IPS-NIHi11 (cell line): ENCODE measurements at regions not wholly inside any gene's neighbourhood (a gene's known extent, or its start where the extent isn't known, plus 50 kb on each side); places are given as distances from the start of the nearest gene placed in this dataset.
"Not testable (repeated sequence)": the region's sequence is repeated elsewhere in the genome, so short reads cannot be mapped to it uniquely, and the experiment has no call there.

Source experiments
- DNase-seq: peaks from one replicate; pipeline ENCODE4 v3.0.0; 2012; ENCODE audit warnings: mixed read lengths, low spot score

DNA sequence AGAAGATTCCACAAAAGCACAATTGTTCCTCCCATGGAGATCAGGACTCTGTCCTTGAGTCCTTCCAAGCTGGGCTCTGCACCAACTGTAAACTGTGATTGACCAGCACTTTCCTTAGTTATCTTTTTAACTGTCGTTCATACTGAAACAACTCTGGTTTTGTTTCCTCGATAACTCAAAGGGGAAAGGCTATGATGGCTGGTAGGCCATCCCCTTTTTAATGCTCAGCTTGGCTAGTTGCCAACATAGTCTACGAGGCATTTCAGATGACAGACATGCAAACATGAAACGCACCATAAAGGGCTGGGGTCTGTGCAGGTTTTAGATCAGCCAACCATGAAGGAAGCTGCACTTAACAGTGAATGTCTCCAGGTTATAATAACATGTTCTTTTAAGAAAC is 497.1 kb upstream of the ARID1B start:
- DNase-seq: no peak

GRCh38 chr6:156279261-156279969 is 497.8 kb upstream of the ARID1B start:
- DNase-seq: no peak

- no peak for DNase-seq
Observed at GRCh38 chr6:156273065-156273711, 504.0 kb upstream of the ARID1B start.

DNA sequence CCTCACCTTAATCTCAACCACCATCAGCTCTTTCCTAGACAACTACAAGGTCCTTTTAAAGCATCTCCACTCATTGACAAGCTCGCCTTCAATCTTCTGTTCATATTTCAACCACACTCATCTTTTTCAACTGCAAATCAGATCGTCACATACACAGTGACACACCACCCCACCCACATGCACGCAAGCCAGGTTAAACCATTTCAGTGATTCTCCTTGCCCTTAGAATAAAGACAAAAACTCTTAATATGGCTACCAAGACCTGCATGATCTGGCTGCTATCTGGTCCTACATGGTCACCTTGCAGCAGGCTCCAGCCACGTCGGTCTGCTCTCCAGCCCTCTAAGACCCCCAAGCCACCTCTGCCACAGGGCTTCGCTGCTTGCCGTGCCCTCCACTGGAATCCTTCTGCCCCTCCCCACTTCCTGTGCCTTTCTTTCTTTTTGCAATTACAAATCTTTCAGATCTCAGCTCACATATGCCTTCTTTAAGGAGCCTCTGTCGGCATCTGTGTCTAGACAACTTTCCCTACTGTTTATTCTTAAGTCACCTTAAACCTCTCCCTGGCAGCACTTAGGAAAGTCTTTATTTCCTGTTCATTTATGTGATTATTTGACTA is 507.3 kb upstream of the ARID1B start:
- DNase-seq: no peak

DNA sequence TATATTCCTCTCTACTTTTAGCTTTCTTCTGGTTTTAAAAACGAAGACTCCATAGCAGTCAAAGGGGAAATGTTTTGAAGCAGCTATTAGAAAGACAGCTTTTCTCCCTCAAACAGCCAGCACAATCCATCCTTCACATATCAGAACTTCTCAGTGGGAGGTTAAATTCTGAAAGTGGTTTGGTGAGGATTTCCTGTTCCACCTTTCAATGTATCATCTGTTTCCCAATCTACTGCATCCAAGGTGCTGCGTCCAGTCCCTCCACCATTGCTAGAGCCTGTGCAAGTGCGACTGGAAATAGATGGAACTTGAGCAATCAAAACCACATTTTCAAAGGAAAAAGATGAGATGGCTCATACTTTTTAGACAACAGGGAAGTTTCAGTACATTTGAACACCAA is 508.3 kb upstream of the ARID1B start:
- no peak for DNase-seq

DNA sequence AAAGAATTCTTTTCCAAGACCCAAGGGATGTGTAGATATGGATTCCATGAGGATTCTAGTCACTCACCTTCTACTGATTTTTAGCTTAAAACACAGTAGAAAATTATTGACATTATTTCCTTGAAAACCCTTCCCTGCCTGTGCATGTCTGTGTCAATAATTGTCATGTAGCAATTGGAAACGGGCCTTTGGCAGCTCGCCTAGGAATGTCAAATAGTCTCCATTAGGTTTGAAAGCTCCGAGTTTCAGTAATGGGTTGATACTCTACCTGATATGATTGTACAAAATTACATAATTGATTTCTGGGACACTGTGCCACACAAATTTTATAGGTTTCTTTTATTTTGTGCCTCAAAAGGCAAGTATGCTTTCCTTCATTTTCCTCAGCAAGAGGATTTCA is 515.2 kb upstream of the ARID1B start:
- DNase-seq: no peak

GRCh38 chr6:156260815-156261214 is 516.4 kb upstream of the ARID1B start:
- no peak for DNase-seq

- no peak for DNase-seq
Observed at GRCh38 chr6:156258981-156259380, 518.2 kb upstream of the ARID1B start.

DNA sequence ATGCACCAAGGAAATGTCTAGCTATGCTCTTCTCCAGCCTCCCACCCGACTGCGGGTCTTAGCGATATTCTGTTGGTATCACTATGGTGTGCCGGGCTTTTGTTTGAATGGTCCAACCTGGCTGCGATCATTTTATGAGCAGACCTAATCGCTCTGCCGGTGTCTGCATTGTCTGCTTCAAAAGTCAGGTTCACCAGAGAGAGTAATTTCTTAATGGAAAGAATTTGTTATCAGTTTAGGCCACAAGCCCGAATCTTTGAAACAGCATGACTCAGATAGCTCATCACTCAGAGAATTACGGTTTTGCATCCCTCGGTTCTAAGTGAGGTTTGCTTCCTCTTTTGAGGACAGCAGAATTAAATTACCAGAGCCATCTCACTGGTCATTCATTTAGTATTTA is 521.0 kb upstream of the ARID1B start:
- DNase-seq: no peak

GRCh38 chr6:156254240-156254639 is 522.9 kb upstream of the ARID1B start:
- DNase-seq: no peak

- DNase-seq: no peak
Observed at GRCh38 chr6:156250593-156250992, 526.6 kb upstream of the ARID1B start.

GRCh38 chr6:156242206-156242605 is 535.0 kb upstream of the ARID1B start:
- no peak for DNase-seq

GRCh38 chr6:156231026-156231765 is 546.0 kb upstream of the ARID1B start:
- DNase-seq: no peak

GRCh38 chr6:156219973-156220372 is 557.2 kb upstream of the ARID1B start:
- no peak for DNase-seq

DNA sequence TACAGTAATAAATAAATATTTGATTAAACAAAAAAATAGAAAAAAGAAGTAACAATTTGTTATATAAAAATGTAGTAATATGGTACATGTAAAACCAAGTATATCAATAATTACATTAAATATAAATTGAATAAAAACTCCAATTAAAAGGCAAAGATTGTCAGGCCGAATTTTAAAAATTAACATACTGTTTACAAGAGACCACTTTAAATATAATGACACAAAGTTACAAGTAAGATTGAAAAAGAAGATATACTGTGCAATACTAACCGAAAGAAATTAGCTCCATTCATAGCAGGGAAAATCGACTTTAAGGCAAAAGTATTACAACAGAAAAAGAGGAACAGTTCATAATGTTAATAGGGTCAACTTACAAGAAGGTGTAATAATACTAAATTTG is 571.5 kb upstream of the ARID1B start:
- no peak for DNase-seq

DNA sequence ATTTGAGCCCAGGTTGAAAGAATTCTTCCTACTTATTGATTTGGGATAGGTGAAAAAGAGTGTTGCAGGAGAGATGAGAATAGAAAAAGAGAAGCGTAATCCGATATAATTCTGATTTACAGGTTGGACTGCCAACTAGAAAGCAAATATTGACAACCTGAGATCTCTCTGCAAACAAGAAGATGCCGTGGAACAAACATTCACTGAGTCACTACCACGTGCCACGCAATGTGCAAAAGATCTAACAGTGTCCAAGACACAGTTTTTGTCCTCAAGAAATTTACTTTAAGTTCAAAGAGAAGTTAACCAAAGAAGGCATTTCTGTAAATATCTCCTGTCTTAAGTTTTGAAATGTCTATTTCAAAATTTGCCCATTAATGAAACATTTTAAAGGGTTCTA is 578.0 kb upstream of the ARID1B start:
- no peak for DNase-seq

- DNase-seq: no peak
Observed at GRCh38 chr6:156197513-156197912, 579.7 kb upstream of the ARID1B start.

GRCh38 chr6:156194981-156195380 is 582.2 kb upstream of the ARID1B start:
- DNase-seq: no peak

DNA sequence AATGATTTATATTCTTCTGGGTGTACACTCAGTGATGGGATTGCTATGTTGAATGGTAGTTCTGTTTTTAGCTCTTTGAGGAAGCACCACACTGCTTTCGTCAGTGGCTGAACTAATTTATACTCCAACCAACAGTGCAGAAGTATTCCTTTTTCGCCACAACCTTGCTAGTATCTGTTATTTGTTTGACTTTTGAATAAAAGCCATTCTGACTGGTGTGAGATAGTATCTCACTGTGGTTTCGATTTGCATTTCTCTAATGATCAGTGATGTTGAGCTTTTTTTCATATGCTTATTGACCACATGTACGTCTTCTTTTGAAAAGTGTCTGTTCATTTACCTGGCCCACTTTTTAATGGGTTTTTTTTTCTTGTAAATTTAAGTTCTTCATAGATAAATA is 583.8 kb upstream of the ARID1B start:
- DNase-seq: no peak

DNA sequence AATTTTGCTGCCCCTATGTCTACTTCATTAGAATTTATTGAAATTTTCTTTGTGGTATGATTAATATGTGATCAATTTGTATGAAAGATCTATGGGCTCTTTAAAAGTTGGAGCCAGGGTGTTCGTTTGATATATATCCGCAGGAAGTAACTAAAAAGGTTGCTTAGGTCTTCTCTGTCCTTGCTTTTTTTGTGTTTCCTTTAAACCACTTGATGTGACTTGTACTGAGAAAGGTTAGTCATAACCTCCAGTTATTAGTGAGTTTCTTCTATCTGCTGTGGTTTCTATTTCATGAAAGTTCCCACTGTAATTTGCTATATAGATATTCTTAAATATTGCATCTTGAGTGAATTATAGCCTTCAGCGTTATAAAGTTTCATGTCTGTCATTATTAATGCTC is 585.3 kb upstream of the ARID1B start:
- no peak for DNase-seq

DNA sequence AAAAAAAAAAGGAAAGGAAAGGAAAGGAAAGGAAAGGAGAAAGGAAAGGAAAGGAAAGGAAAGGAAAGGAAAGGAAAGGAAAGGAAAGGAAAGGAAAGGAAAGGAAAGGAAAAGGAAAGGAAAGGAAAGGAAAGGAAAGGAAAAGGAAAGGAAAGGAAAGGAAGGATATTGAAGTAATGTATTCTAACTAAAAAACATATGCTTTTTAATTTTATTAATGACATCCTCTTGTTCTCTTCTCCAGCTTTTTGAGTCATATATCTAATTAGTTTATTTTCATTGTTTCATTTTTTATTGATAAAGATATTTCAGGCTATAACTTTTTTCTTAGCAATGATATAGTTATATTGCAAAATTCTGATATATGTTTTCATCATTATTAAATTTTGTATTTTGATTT is 585.8 kb upstream of the ARID1B start:
- not testable (repeated sequence) for DNase-seq

GRCh38 chr6:156190270-156190669 is 586.9 kb upstream of the ARID1B start:
- no peak for DNase-seq

DNA sequence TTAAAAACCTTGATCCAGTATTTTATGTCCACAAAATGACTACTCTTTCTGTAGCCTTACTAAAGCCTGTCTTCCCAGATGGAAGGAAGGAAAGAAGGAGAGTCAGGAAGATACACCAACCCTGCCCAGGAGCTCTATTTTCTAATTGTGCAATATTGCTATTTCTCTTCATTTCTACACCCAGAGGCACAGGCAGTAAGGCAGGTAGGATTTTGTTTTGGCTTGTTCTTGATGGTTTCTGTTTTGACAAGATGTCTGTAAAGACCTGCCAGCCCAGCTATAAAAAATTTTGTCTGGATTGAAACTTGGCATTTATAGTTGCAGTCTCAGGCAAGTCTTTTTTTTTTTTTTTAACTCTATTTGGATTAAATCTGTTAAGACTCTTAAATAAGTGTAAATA is 587.5 kb upstream of the ARID1B start:
- DNase-seq: no peak
